A673 (cell line): ENCODE measurements at regions not wholly inside any gene's neighbourhood (a gene's known extent, or its start where the extent isn't known, plus 50 kb on each side); places are given as distances from the start of the nearest gene placed in this dataset.

Source experiments
- BruUV-seq: library from RNA; stranded (reverse); fragments of 400-500 nt; replicated peaks from 2 replicates; lab custom pipeline; 2021; lab: Mats Ljungman, UMichigan
- CTCF ChIA-PET: fragments of 300-600 bp; sonication (Branson Sonifier 250); formaldehyde crosslinking; loops from one replicate; lab custom pipeline; 2022; ENCODE audit warnings: antibody characterized with exemption; lab: Charles Lee
- POLR2A ChIA-PET: fragments of 300-600 bp; sonication (Branson Sonifier 250); formaldehyde crosslinking; loops from one replicate; lab custom pipeline; 2022; ENCODE audit warnings: antibody characterized with exemption; ENCODE audit not compliant: low non-redundant PET; lab: Charles Lee
- DNase-seq: peaks from one replicate; pipeline ENCODE4 v3.0.0-alpha.2; 2015; ENCODE audit warnings: low spot score
- H3K27ac ChIP-seq: fragments of 200-600 bp; sonication (generic); 2 replicates; pipeline ENCODE4 v1.5.1; 2016; ENCODE audit warnings: mixed run types, low read depth, mild to moderate bottlenecking, mixed read lengths, antibody characterized with exemption, low read length; ENCODE audit not compliant: poor library complexity, severe bottlenecking
- H3K27me3 ChIP-seq: fragments of 200-600 bp; sonication (generic); replicated peaks from 2 replicates; pipeline ENCODE4 v1.6.1; 2017; ENCODE audit warnings: mixed run types, low read depth, mild to moderate bottlenecking, mixed read lengths, antibody characterized with exemption, low read length; ENCODE audit not compliant: insufficient read depth, poor library complexity
- H3K36me3 ChIP-seq: fragments of 200-600 bp; sonication (generic); 2 replicates; pipeline ENCODE4 v1.6.1; 2016; ENCODE audit warnings: mixed run types, mild to moderate bottlenecking, mixed read lengths, antibody characterized with exemption, low read length; ENCODE audit not compliant: insufficient read depth, poor library complexity, severe bottlenecking
- H3K4me1 ChIP-seq: fragments of 200-600 bp; sonication (generic); 2 replicates; pipeline ENCODE4 v1.6.1; 2017; ENCODE audit warnings: mixed run types, mild to moderate bottlenecking, mixed read lengths, antibody characterized with exemption, low read length; ENCODE audit not compliant: insufficient read depth, poor library complexity, severe bottlenecking
- H3K4me3 ChIP-seq: fragments of 200-600 bp; sonication (generic); 2 replicates; pipeline ENCODE4 v1.5.1; 2016; ENCODE audit warnings: low read depth, mixed run types, mild to moderate bottlenecking, mixed read lengths, low read length; ENCODE audit not compliant: poor library complexity, severe bottlenecking
- H3K9me3 ChIP-seq: fragments of 200-600 bp; sonication (generic); 2 replicates; pipeline ENCODE4 v1.6.1; 2016; ENCODE audit warnings: mixed run types, low read depth, mild to moderate bottlenecking, mixed read lengths, antibody characterized with exemption, low read length; ENCODE audit not compliant: poor library complexity, severe bottlenecking
- EZH2 ChIP-seq: fragments of 200-600 bp; sonication (generic); IDR thresholded peaks from 2 replicates; pipeline ENCODE4 v1.6.1; 2017; ENCODE audit warnings: borderline replicate concordance, low read depth, mild to moderate bottlenecking, mixed read lengths, antibody characterized with exemption, low read length; ENCODE audit not compliant: poor library complexity, severe bottlenecking
- intact Hi-C: fragments of 100-400 bp; cut with micrococcal nuclease; formaldehyde crosslinking; loops from one replicate; pipeline ENCODE4 v1.10.0; 2022; ENCODE audit not compliant: unreplicated experiment
- TF ChIP-seq, protein P1 (sequence below): fragments of 300-800, 200-600 bp; sonication (generic); conservative IDR thresholded peaks from 2 replicates; pipeline ENCODE4 v1.5.1; 2017; ENCODE audit warnings: low read depth, mild to moderate bottlenecking, antibody characterized with exemption, low read length, moderate library complexity, mixed read lengths

DNA sequence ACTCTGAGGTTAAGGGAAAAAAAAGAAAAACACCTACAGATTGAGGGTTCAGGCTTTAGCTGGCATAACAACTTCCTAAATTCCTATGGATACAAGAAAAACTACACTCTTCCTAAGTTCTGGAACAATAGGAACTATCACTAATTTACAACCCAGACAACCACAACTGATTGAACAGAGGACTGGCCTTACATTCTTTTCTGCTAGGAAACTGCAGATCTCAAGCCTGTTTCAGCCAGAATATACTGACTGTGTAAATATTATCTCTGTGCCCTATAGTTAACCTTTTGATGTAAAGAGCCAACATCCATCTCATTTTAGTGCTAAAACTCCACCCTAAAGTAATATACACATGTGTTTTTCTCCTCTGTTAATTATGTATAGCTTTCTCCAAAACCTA, 1186.5 kb upstream of the TMPRSS15 start:
- BruUV-seq, result no TSS peak
- no peaks in the 10 kb centered on the region for H3K36me3 ChIP-seq
- peaks cover 3% of the 10 kb centered on the region for H3K9me3 ChIP-seq
- no peaks in the 10 kb centered on the region for H3K4me1 ChIP-seq
- ChIA-PET POLR2A (no interaction called here), CTCF (no interaction called here)
- no peak overlapping the region for H3K27ac ChIP-seq
- intact Hi-C loops, result no loop called here
- no peaks in the 10 kb centered on the region for H3K27me3 ChIP-seq
- no peak overlapping the region for H3K4me3 ChIP-seq
- no peak for TF ChIP-seq EZH2
- TF ChIP-seq, protein P1, sequence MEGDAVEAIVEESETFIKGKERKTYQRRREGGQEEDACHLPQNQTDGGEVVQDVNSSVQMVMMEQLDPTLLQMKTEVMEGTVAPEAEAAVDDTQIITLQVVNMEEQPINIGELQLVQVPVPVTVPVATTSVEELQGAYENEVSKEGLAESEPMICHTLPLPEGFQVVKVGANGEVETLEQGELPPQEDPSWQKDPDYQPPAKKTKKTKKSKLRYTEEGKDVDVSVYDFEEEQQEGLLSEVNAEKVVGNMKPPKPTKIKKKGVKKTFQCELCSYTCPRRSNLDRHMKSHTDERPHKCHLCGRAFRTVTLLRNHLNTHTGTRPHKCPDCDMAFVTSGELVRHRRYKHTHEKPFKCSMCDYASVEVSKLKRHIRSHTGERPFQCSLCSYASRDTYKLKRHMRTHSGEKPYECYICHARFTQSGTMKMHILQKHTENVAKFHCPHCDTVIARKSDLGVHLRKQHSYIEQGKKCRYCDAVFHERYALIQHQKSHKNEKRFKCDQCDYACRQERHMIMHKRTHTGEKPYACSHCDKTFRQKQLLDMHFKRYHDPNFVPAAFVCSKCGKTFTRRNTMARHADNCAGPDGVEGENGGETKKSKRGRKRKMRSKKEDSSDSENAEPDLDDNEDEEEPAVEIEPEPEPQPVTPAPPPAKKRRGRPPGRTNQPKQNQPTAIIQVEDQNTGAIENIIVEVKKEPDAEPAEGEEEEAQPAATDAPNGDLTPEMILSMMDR, result no peak
- no peak for DNase-seq

DNA sequence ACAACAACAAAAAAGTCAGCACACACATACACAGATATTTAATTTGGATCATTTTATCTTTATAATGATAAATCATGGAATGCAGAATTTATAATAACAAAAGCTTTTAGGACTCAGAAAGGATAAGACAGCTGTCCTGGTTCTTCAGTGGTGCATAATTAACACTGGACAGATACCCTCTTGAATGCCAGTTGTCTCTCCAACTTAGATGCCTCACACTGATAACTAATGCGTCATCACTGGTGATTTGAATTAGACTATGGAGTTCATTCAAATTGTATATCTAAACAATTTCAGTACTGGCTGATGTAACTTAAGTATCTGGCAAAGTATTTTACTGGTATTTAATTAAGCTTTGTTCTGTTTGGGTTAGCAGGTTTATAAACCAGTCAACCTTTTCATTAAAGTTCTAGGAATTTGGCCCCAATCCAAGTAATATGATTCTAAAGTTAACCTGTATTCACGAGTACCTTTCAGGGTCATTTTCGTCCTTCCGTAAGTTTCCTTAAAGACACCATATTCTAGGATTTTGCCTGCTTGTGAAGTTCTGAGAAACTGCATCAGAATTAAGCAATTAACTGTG, 1199.5 kb upstream of the TMPRSS15 start:
- Histone ChIP-seq H3K36me3 (no peaks in the 10 kb centered on the region), H3K27ac (no peak overlapping the region), H3K4me3 (no peak overlapping the region), H3K9me3 (peaks cover 21% of the 10 kb centered on the region), H3K27me3 (no peaks in the 10 kb centered on the region), H3K4me1 (no peaks in the 10 kb centered on the region)
- intact Hi-C loops, result no loop called here
- TF ChIP-seq, protein P1, result no peak
- no peak for TF ChIP-seq EZH2
- ChIA-PET POLR2A (no interaction called here), CTCF (no interaction called here)
- no TSS peak for BruUV-seq
- no peak for DNase-seq

DNA sequence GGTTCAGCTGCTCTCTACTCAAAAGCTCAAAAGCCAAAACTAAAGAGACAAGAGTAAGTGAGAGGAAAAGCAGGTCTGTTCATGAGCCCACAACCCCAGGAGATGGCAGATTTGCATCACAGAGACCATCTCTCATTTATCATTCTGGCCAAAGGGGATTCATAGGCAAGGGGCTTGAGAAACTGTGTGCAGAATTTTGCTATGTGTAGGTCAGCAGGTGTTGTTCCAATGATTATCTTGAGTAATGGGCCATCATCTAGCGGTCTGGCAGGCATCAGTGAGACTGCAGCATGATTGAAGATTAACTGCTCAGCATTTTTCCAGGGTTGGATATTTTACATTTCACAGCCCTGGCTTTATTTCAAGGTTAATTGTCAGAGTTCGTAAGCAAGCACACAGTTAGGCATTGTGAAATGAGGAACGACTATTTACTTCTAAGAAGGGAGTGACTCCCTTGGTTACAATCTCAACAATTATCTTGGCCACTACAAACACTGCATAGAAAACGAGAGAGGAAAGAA, 1204.6 kb upstream of the TMPRSS15 start:
- ChIA-PET POLR2A (no interaction called here), CTCF (no interaction called here)
- H3K27me3 ChIP-seq, result no peaks in the 10 kb centered on the region
- TF ChIP-seq EZH2, result no peak
- TF ChIP-seq, protein P1, result no peak
- H3K4me3 ChIP-seq, result no peak overlapping the region
- intact Hi-C loops, result no loop called here
- DNase-seq, result no peak
- H3K27ac ChIP-seq, result no peak overlapping the region
- BruUV-seq, result no TSS peak
- no peaks in the 10 kb centered on the region for H3K36me3 ChIP-seq
- no peaks in the 10 kb centered on the region for H3K4me1 ChIP-seq
- H3K9me3 ChIP-seq, result peaks cover 25% of the 10 kb centered on the region
